GM19328 (cell line): ENCODE measurements at regions not wholly inside any gene's neighbourhood (a gene's known extent, or its start where the extent isn't known, plus 50 kb on each side); places are given as distances from the start of the nearest gene placed in this dataset.

ENCODE experiments used
- ATAC-seq: cut with Tn5 transposase; IDR thresholded peaks from one replicate; pipeline ENCODE4 v1.9.1; 2021; ENCODE audit warnings: mild to moderate bottlenecking, moderate library complexity; ENCODE audit not compliant: unreplicated experiment

GRCh38 chr2:12507295-12507694 lies 209.4 kb upstream of the TRIB2 start:
- peak; percentile 67 for ATAC-seq

GRCh38 chr2:12510070-12510469 lies 206.7 kb upstream of the TRIB2 start:
- no peak for ATAC-seq

- ATAC-seq: no peak
Measured at GRCh38 chr2:12513339-12513738, 203.4 kb upstream of the TRIB2 start.

GRCh38 chr2:12514168-12514567 lies 202.6 kb upstream of the TRIB2 start:
- no peak for ATAC-seq

GRCh38 chr2:12514631-12515437 lies 201.9 kb upstream of the TRIB2 start:
- no peak for ATAC-seq

GRCh38 chr2:12515871-12516270 lies 200.9 kb upstream of the TRIB2 start:
- no peak for ATAC-seq

- no peak for ATAC-seq
Measured at GRCh38 chr2:12533337-12534005, 183.3 kb upstream of the TRIB2 start.

- ATAC-seq: no peak
Measured at GRCh38 chr2:12534646-12535263, 182.0 kb upstream of the TRIB2 start.

GRCh38 chr2:12536976-12537375 lies 179.8 kb upstream of the TRIB2 start:
- no peak for ATAC-seq

- ATAC-seq: no peak
Measured at GRCh38 chr2:12538138-12538694, 178.5 kb upstream of the TRIB2 start.

- no peak for ATAC-seq
Measured at GRCh38 chr2:12539336-12539735, 177.4 kb upstream of the TRIB2 start.

- no peak for ATAC-seq
Measured at GRCh38 chr2:12539776-12540562, 176.8 kb upstream of the TRIB2 start.

GRCh38 chr2:12543076-12543977 lies 173.4 kb upstream of the TRIB2 start:
- peak; percentile 20 for ATAC-seq

GRCh38 chr2:12543978-12544558 lies 172.7 kb upstream of the TRIB2 start:
- ATAC-seq: peak; percentile 79

GRCh38 chr2:12547566-12548170 lies 169.1 kb upstream of the TRIB2 start:
- ATAC-seq: no peak

- no peak for ATAC-seq
Measured at GRCh38 chr2:12548906-12549305, 167.8 kb upstream of the TRIB2 start.

GRCh38 chr2:12549641-12550040 lies 167.1 kb upstream of the TRIB2 start:
- no peak for ATAC-seq

- ATAC-seq: no peak
Measured at GRCh38 chr2:12552092-12552491, 164.6 kb upstream of the TRIB2 start.
